GM23338 (cell line): ENCODE measurements at regions not wholly inside any gene's neighbourhood (a gene's known extent, or its start where the extent isn't known, plus 50 kb on each side); places are given as distances from the start of the nearest gene placed in this dataset.

Experiments used
- ATAC-seq: fragments of 200-7000 bp; cut with Tn5 transposase; 3 replicates; pipeline ENCODE4 v1.9.1; 2020
- DNase-seq: peaks from one replicate; pipeline ENCODE4 v3.0.0-alpha.2; 2015; ENCODE audit warnings: low spot score
- H2AFZ ChIP-seq: fragments of 200-600 bp; sonication (generic); 2 replicates; pipeline ENCODE4 v1.8.0; 2016; ENCODE audit warnings: antibody characterized with exemption, mild to moderate bottlenecking, moderate library complexity
- H3F3A ChIP-seq: fragments of 200-600 bp; sonication (generic); replicated peaks from 2 replicates; pipeline ENCODE4 v1.8.0; 2017; ENCODE audit warnings: antibody characterized with exemption, mixed run types, low read depth
- H3K27ac ChIP-seq: fragments of 200-600 bp; sonication (generic); 2 replicates; pipeline ENCODE4 v1.6.1; 2016; ENCODE audit warnings: low read depth
- H3K27me3 ChIP-seq: fragments of 200-600 bp; sonication (generic); 2 replicates; pipeline ENCODE4 v1.8.0; 2016; ENCODE audit warnings: mild to moderate bottlenecking, mixed run types, moderate library complexity; ENCODE audit not compliant: insufficient read depth
- H3K36me3 ChIP-seq: fragments of 200-600 bp; sonication (generic); 2 replicates; pipeline ENCODE4 v1.8.0; 2016; ENCODE audit warnings: mild to moderate bottlenecking; ENCODE audit not compliant: insufficient read depth
- H3K4me1 ChIP-seq: fragments of 200-600 bp; sonication (generic); 2 replicates; pipeline ENCODE4 v1.8.0; 2016; ENCODE audit warnings: mild to moderate bottlenecking, moderate library complexity; ENCODE audit not compliant: insufficient read depth
- H3K4me2 ChIP-seq: fragments of 200-600 bp; sonication (generic); 2 replicates; pipeline ENCODE4 v1.7.1; 2017; ENCODE audit warnings: mixed run types
- H3K4me3 ChIP-seq: fragments of 200-600 bp; sonication (generic); 2 replicates; pipeline ENCODE4 v1.6.1; 2016; ENCODE audit warnings: mixed run types
- H3K79me2 ChIP-seq: fragments of 200-600 bp; sonication (generic); replicated peaks from 2 replicates; pipeline ENCODE4 v1.8.0; 2017; ENCODE audit warnings: mild to moderate bottlenecking; ENCODE audit not compliant: insufficient read depth
- H3K9me2 ChIP-seq: fragments of 200-600 bp; sonication (generic); 2 replicates; pipeline ENCODE4 v1.8.0; 2017; ENCODE audit not compliant: insufficient read depth
- H4K20me1 ChIP-seq: fragments of 200-600 bp; sonication (generic); replicated peaks from 2 replicates; pipeline ENCODE4 v1.8.0; 2017; ENCODE audit warnings: mild to moderate bottlenecking; ENCODE audit not compliant: insufficient read depth
- H3K27ac Mint-ChIP-seq: 2 replicates; pipeline ENCODE4 v1.8.0; 2020; ENCODE audit warnings: inconsistent platforms, mild to moderate bottlenecking, moderate library complexity, mixed read lengths
- H3K27me3 Mint-ChIP-seq: 3 replicates; pipeline ENCODE4 v1.8.0; 2022; ENCODE audit warnings: low read depth, mild to moderate bottlenecking, moderate library complexity, mixed read lengths, inconsistent platforms; ENCODE audit not compliant: insufficient read depth, poor library complexity
- H3K36me3 Mint-ChIP-seq: 3 replicates; pipeline ENCODE4 v1.8.0; 2021; ENCODE audit warnings: low read depth, mild to moderate bottlenecking, inconsistent platforms, moderate library complexity, mixed read lengths
- H3K4me1 Mint-ChIP-seq: 3 replicates; pipeline ENCODE4 v1.8.0; 2020; ENCODE audit warnings: mild to moderate bottlenecking, inconsistent platforms, mixed read lengths
- H3K4me3 Mint-ChIP-seq: 3 replicates; pipeline ENCODE4 v1.8.0; 2021; ENCODE audit warnings: moderate library complexity, mild to moderate bottlenecking, inconsistent platforms, mixed read lengths
- H3K9me3 Mint-ChIP-seq: 3 replicates; pipeline ENCODE4 v1.8.0; 2020; ENCODE audit warnings: moderate library complexity, mild to moderate bottlenecking, inconsistent platforms, mixed read lengths
- CREB1 ChIP-seq: fragments of 250-450 bp; sonication (Bioruptor Pico); IDR thresholded peaks from 2 replicates; pipeline ENCODE4 v1.5.0; 2020; ENCODE audit warnings: low read depth, mild to moderate bottlenecking, moderate library complexity
- CTCF ChIP-seq, 2 experiments: fragments of 200-600 bp in 1 of 2; sonication (generic) in 1 of 2; conservative IDR thresholded peaks; 2 replicates each; pipeline versions ENCODE4 v1.5.1 to v1.6.1; 2016 to 2017; ENCODE audit warnings: antibody characterized with exemption in 2 of 2, low read depth in 2 of 2, mild to moderate bottlenecking in 2 of 2, moderate library complexity in 1 of 2
- ETS1 ChIP-seq: IDR thresholded peaks from 2 replicates; pipeline ENCODE4 v1.6.1; 2016; ENCODE audit warnings: antibody characterized with exemption
- EZH2 ChIP-seq: fragments of 200-600 bp; sonication (generic); IDR thresholded peaks from one replicate; pipeline ENCODE4 v1.8.0; 2017; ENCODE audit warnings: antibody characterized with exemption, mild to moderate bottlenecking, low read depth; ENCODE audit not compliant: unreplicated experiment
- EZH2phosphoT487 ChIP-seq: fragments of 200-600 bp; sonication (generic); IDR thresholded peaks from one replicate; pipeline ENCODE4 v1.8.1; 2018; ENCODE audit warnings: antibody characterized with exemption; ENCODE audit not compliant: unreplicated experiment
- JUNB ChIP-seq: IDR thresholded peaks from one replicate; pipeline ENCODE4 v1.6.1; 2016; ENCODE audit warnings: antibody characterized with exemption; ENCODE audit not compliant: unreplicated experiment
- NANOG ChIP-seq: IDR thresholded peaks from 2 replicates; pipeline ENCODE4 v1.6.1; 2016; ENCODE audit warnings: antibody characterized with exemption, borderline replicate concordance
- POLR2AphosphoS5 ChIP-seq: IDR thresholded peaks from 2 replicates; pipeline ENCODE4 v1.6.1; 2016; ENCODE audit warnings: antibody characterized with exemption, low read depth
- REST ChIP-seq: IDR thresholded peaks from one replicate; pipeline ENCODE4 v1.6.1; 2018; ENCODE audit warnings: antibody characterized with exemption; ENCODE audit not compliant: unreplicated experiment
- STAT1 ChIP-seq: IDR thresholded peaks from one replicate; pipeline ENCODE4 v1.6.1; 2016; ENCODE audit warnings: antibody characterized with exemption; ENCODE audit not compliant: unreplicated experiment
- ZNF114 ChIP-seq: fragments of 250-450 bp; sonication (Bioruptor Pico); IDR thresholded peaks from 2 replicates; pipeline ENCODE4 v1.5.0; 2020; ENCODE audit warnings: mild to moderate bottlenecking, moderate library complexity
- ZNF331 ChIP-seq: fragments of 250-450 bp; sonication (Bioruptor Pico); IDR thresholded peaks from 2 replicates; pipeline ENCODE4 v1.5.0; 2020; ENCODE audit warnings: low read depth, mild to moderate bottlenecking, moderate library complexity
- ZNF462 ChIP-seq: fragments of 250-450 bp; sonication (Bioruptor Pico); IDR thresholded peaks from 2 replicates; pipeline ENCODE4 v1.5.0; 2020; ENCODE audit warnings: mild to moderate bottlenecking, moderate library complexity

GRCh38 chr12:131455581-131456110 is 255.2 kb upstream of the SFSWAP start:
- peaks cover 15% of the 10 kb centered on the region for H3K4me1 Mint-ChIP-seq
- no peak for ATAC-seq

More at GRCh38 chr12:131455581-131456110, 255.2 kb upstream of the SFSWAP start:
- Histone ChIP-seq H2AFZ (no peak overlapping the region), H3K36me3 (no peaks in the 10 kb centered on the region), H3K27me3 (no peaks in the 10 kb centered on the region), H3K4me3 (no peak overlapping the region), H3K4me2 (no peak overlapping the region), H3K9me2 (no peaks in the 10 kb centered on the region), H3K79me2 (no peaks in the 10 kb centered on the region), H3K4me1 (no peaks in the 10 kb centered on the region), H3F3A (no peaks in the 10 kb centered on the region), H4K20me1 (no peaks in the 10 kb centered on the region), H3K27ac (no peak overlapping the region)
- DNase-seq, result no peak
- no peak for TF ChIP-seq CREB1 (CRISPR knock-in tag)
- TF ChIP-seq EZH2, result no peak
- no peak for TF ChIP-seq EZH2phosphoT487
- no peak for TF ChIP-seq NANOG
- no peak for TF ChIP-seq STAT1
- no peak for TF ChIP-seq CTCF (conservative IDR thresholded peaks at IDR 0.05; ENCODE audit: low read depth in 2 of 2)
- TF ChIP-seq POLR2AphosphoS5, result no peak
- no peak for TF ChIP-seq ZNF462
- TF ChIP-seq REST, result no peak
- no peak for TF ChIP-seq ZNF114 (CRISPR knock-in tag)
- TF ChIP-seq ETS1, result no peak
- TF ChIP-seq JUNB, result no peak
- TF ChIP-seq ZNF331 (CRISPR knock-in tag), result no peak
- no peak overlapping the region for H3K27ac Mint-ChIP-seq
- no peak overlapping the region for H3K4me3 Mint-ChIP-seq
- H3K27me3 Mint-ChIP-seq, result peaks cover 10% of the 10 kb centered on the region
- H3K9me3 Mint-ChIP-seq, result 0 out of 3 replicates have a peak, but pooled peaks cover 3% of the 10 kb centered on the region
- H3K36me3 Mint-ChIP-seq, result no peaks in the 10 kb centered on the region
